HepG2 (cell line): ENCODE measurements at regions not wholly inside any gene's neighbourhood (a gene's known extent, or its start where the extent isn't known, plus 50 kb on each side); places are given as distances from the start of the nearest gene placed in this dataset.

ENCODE experiments used
- ATAC-seq: fragments of 200-7000 bp; cut with Tn5 transposase; 3 replicates; pipeline ENCODE4 v1.9.1; 2020; ENCODE audit warnings: mild to moderate bottlenecking, moderate library complexity
- BruUV-seq: library from RNA; stranded (reverse); fragments of 400-500 nt; replicated peaks from 2 replicates; lab custom pipeline; 2021; lab: Mats Ljungman, UMichigan
- CTCF ChIA-PET: fragments of 300-600 bp; formaldehyde crosslinking; extraction: SDS; loops from one replicate; lab custom pipeline; 2021; ENCODE audit warnings: low total read pairs, inconsistent platforms, low intra/inter-chr PET ratio; lab: Yijun Ruan, JAX
- POLR2A ChIA-PET: fragments of 350-600 bp; sonication (Branson Sonifier 250); formaldehyde crosslinking; loops from one replicate; lab custom pipeline; 2020; ENCODE audit warnings: antibody characterized with exemption, inconsistent platforms; lab: Yijun Ruan, JAX
- DNase-seq: peaks from one replicate; pipeline ENCODE4 v3.0.0-alpha.2; 2015; ENCODE audit warnings: low spot score
- FAIRE-seq: peaks from 3 replicates; lab custom pipeline; 2011; peaks lifted over from hg19 to GRCh38; lab: Jason Lieb, UNC
- H2AFZ ChIP-seq: one replicate; pipeline ENCODE4 v1.6.1; 2011; ENCODE audit warnings: low read length, inconsistent platforms
- H3K27ac ChIP-seq: fragments of 300-600 bp; 3 replicates; pipeline ENCODE4 v1.8.0; 2011; ENCODE audit warnings: mixed run types, mild to moderate bottlenecking, mixed read lengths, low read length, inconsistent platforms; ENCODE audit not compliant: insufficient read depth; ENCODE audit errors: extremely low read length
- H3K27me3 ChIP-seq, 2 experiments: fragments of 200-600 bp in 1 of 2; 2 replicates in 1 of 2; 3 replicates in 1 of 2; pipeline versions ENCODE4 v1.6.0 to v1.8.0; 2011; ENCODE audit warnings: low read length in 2 of 2, mild to moderate bottlenecking in 2 of 2, moderate library complexity in 2 of 2, inconsistent platforms in 1 of 2; ENCODE audit not compliant: insufficient read depth in 2 of 2, control insufficient read depth in 1 of 2
- H3K36me3 ChIP-seq, 2 experiments: fragments of 200-600 bp in 1 of 2; replicated peaks in 1 of 2; 2 replicates in 1 of 2; 3 replicates in 1 of 2; pipeline versions ENCODE4 v1.5.1 to v1.8.0; 2011; ENCODE audit warnings: low read length in 2 of 2, inconsistent platforms in 1 of 2; ENCODE audit not compliant: insufficient read depth in 2 of 2, control insufficient read depth in 1 of 2
- H3K4me1 ChIP-seq: 2 replicates; pipeline ENCODE4 v1.5.1; 2012; ENCODE audit warnings: low read length, inconsistent platforms; ENCODE audit not compliant: insufficient read depth
- H3K4me2 ChIP-seq: 2 replicates; pipeline ENCODE4 v1.6.0; 2011; ENCODE audit warnings: low read depth, low read length, inconsistent platforms
- H3K4me3 ChIP-seq, 3 experiments: fragments of 200-600 bp in 1 of 3; sonication (generic), shearing (Covaris generic) in 1 of 3; replicated peaks in 1 of 3; 2 replicates each; pipeline ENCODE4 v1.5.1; 2011 to 2016; ENCODE audit warnings: low read length in 3 of 3, inconsistent platforms in 2 of 3, low read depth in 2 of 3, mild to moderate bottlenecking in 2 of 3, control low read depth in 1 of 3, mixed read lengths in 1 of 3; ENCODE audit not compliant: insufficient read depth in 1 of 3
- H3K79me2 ChIP-seq: one replicate; pipeline ENCODE4 v1.6.1; 2011; ENCODE audit warnings: low read length, inconsistent platforms; ENCODE audit not compliant: insufficient read depth
- H3K9ac ChIP-seq: 2 replicates; pipeline ENCODE4 v1.6.0; 2011; ENCODE audit warnings: mild to moderate bottlenecking, low read depth, low read length, inconsistent platforms; ENCODE audit not compliant: insufficient read depth
- H3K9me3 ChIP-seq: 2 replicates; pipeline ENCODE4 v1.5.1; 2012; ENCODE audit warnings: mild to moderate bottlenecking, low read length
- H4K20me1 ChIP-seq: 2 replicates; pipeline ENCODE4 v1.6.0; 2011; ENCODE audit warnings: inconsistent platforms, mild to moderate bottlenecking, low read length, moderate library complexity; ENCODE audit not compliant: insufficient read depth
- CBX2 ChIP-seq, 2 experiments: fragments of 200-600 bp in 1 of 2; sonication (generic); formaldehyde crosslinking in 1 of 2; IDR thresholded peaks; 2 replicates each; pipeline versions ENCODE4 v1.7.0 to v1.8.1; 2018 to 2022; ENCODE audit warnings: low read depth in 2 of 2, low read length in 1 of 2, mild to moderate bottlenecking in 1 of 2, missing genetic modification reagents in 1 of 2
- E2F1 ChIP-seq: sonication (generic); formaldehyde crosslinking; IDR thresholded peaks from 2 replicates; pipeline ENCODE4 v1.5.0; 2020; ENCODE audit warnings: missing genetic modification reagents
- E2F2 ChIP-seq: sonication (generic); formaldehyde crosslinking; IDR thresholded peaks from 2 replicates; pipeline ENCODE4 v1.4.0; 2020; ENCODE audit warnings: missing genetic modification reagents, borderline replicate concordance
- MAFF ChIP-seq: IDR thresholded peaks from 2 replicates; pipeline ENCODE4 v1.6.1; 2011; ENCODE audit warnings: low read depth, low read length, improper control_type of control experiment
- MED13 ChIP-seq: sonication (generic); formaldehyde crosslinking; IDR thresholded peaks from 2 replicates; pipeline ENCODE4 v1.5.0; 2020; ENCODE audit warnings: missing genetic modification reagents
- NFRKB ChIP-seq: fragments of 450-650 bp; IDR thresholded peaks from 2 replicates; pipeline ENCODE4 v1.6.1; 2017
- PPARG ChIP-seq: conservative IDR thresholded peaks from 2 replicates; pipeline ENCODE4 v1.6.1; 2016; ENCODE audit warnings: missing biosample characterization, missing genetic modification reagents
- RAD51 ChIP-seq: fragments of 450-650 bp; IDR thresholded peaks from 2 replicates; pipeline ENCODE4 v1.6.1; 2016; ENCODE audit warnings: borderline replicate concordance
- YEATS2 ChIP-seq: sonication (generic); formaldehyde crosslinking; IDR thresholded peaks from 2 replicates; pipeline ENCODE4 v1.4.0; 2020; ENCODE audit warnings: missing genetic modification reagents, borderline replicate concordance
- ZBTB49 ChIP-seq: sonication (generic); formaldehyde crosslinking; IDR thresholded peaks from 2 replicates; pipeline ENCODE4 v1.4.0; 2020; ENCODE audit warnings: missing genetic modification reagents, borderline replicate concordance
- ZNF318 ChIP-seq: sonication (generic); formaldehyde crosslinking; IDR thresholded peaks from 2 replicates; pipeline ENCODE4 v1.4.0; 2020; ENCODE audit warnings: mild to moderate bottlenecking, missing genetic modification reagents
- ZNF674 ChIP-seq: sonication (generic); formaldehyde crosslinking; IDR thresholded peaks from 2 replicates; pipeline ENCODE4 v1.5.0; 2020; ENCODE audit warnings: low read depth, mild to moderate bottlenecking, missing genetic modification reagents
- WGBS: methylation state at CpG from one replicate; pipeline ENCODE4 v1.1.6; 2017; ENCODE audit warnings: low lambda C conversion rate; 5-methylcytosine and 5-hydroxymethylcytosine counted together
- in situ Hi-C: cut with HindIII; loops from 2 replicates; pipeline ENCODE4 v1.10.0; 2017; ENCODE audit warnings: low pct_unique_long_range_greater_than_20kb; ENCODE audit not compliant: extremely low pct_ligation_motif_present
- intact Hi-C: fragments of 100-400 bp; cut with micrococcal nuclease; formaldehyde crosslinking; loops from one replicate; pipeline ENCODE4 v1.10.0; 2022; ENCODE audit not compliant: unreplicated experiment

GRCh38 chr4:92253550-92253949 is 50.2 kb upstream of the GRID2 start:
- no peak for ATAC-seq
- intact Hi-C loops (no loop called here), in situ Hi-C loops (no loop called here)
- H3K27ac ChIP-seq: no peak overlapping the region
- no peaks in the 10 kb centered on the region; a peak in 1 of 5 replicates for H3K27me3 ChIP-seq
- no peak for FAIRE-seq
- ChIA-PET POLR2A (no interaction called here), CTCF (no interaction called here)
- H3K36me3 ChIP-seq: no peaks in the 10 kb centered on the region
- H3K9ac ChIP-seq: no peak overlapping the region
- H2AFZ ChIP-seq: no peak overlapping the region
- BruUV-seq: no TSS peak
- H3K9me3 ChIP-seq: peaks cover 58% of the 10 kb centered on the region
- no peak for DNase-seq
- H3K79me2 ChIP-seq: no peaks in the 10 kb centered on the region
- H3K4me2 ChIP-seq: no peak overlapping the region
- no peaks in the 10 kb centered on the region for H4K20me1 ChIP-seq
- H3K4me3 ChIP-seq: no peak overlapping the region
- H3K4me1 ChIP-seq: no peaks in the 10 kb centered on the region
- TF ChIP-seq RAD51 (no peak), YEATS2 (CRISPR knock-in tag) (no peak), PPARG (CRISPR knock-in tag) (no peak), CBX2 (IDR thresholded peaks at IDR 0.05; ENCODE audit: low read depth, low read length) (no peak), CBX2 (CRISPR knock-in tag; IDR thresholded peaks at IDR 0.05; ENCODE audit: low read depth) (no peak), ZBTB49 (CRISPR knock-in tag) (no peak), E2F1 (CRISPR knock-in tag) (no peak), NFRKB (no peak), MED13 (CRISPR knock-in tag) (no peak), MAFF (no peak), ZNF674 (no peak), E2F2 (CRISPR knock-in tag) (no peak), ZNF318 (CRISPR knock-in tag) (no peak)
- no CpG with 5 or more reads among the region's 1 CpG for WGBS
